ENCODE measurements at regions not wholly inside any gene's neighbourhood (a gene's known extent, or its start where the extent isn't known, plus 50 kb on each side); places are given as distances from the start of the nearest gene placed in this dataset.

- Mint-ChIP-seq H3K27me3 (no peaks in the 10 kb centered on the region), H3K36me3 (ENCODE audit: low read depth) (no peaks in the 10 kb centered on the region), H3K27ac (no peak overlapping the region), H3K4me3 (no peak overlapping the region), H3K4me1 (no peaks in the 10 kb centered on the region), H3K9me3 (peaks cover 12% of the 10 kb centered on the region)
- ChIA-PET POLR2A (no interaction called here), CTCF (no interaction called here)
- no peak for DNase-seq
Observed at GRCh38 chr21:18908641-18909040, 505.1 kb upstream of the TMPRSS15 start.

DNA sequence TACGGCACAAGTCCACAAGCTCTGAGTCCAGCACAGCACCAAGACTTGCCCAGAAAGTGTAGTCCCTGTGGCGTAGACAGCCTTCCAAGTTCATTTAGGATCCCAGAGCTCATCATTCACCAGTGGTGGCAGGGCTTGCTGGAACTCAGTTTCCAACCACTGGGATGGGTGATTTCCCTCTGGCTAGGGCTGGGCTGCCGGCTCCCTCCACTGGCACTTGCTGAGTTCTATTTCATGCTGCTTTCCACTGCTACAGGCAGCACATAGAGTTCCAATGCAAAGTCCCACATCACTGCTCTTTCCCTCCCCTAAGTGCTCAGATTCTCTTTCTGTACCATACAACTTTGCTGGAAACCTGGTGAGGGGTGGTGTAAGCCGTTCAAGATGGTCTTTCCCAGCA lies 510.3 kb upstream of the TMPRSS15 start:
- peaks cover 19% of the 10 kb centered on the region for H3K9me3 Mint-ChIP-seq
- H3K4me3 Mint-ChIP-seq: no peak overlapping the region
- no peak for DNase-seq
- H3K27me3 Mint-ChIP-seq: no peaks in the 10 kb centered on the region
- H3K4me1 Mint-ChIP-seq: no peaks in the 10 kb centered on the region
- H3K27ac Mint-ChIP-seq: no peak overlapping the region
- POLR2A ChIA-PET: no interaction called here
- CTCF ChIA-PET: no interaction called here
- H3K36me3 Mint-ChIP-seq (ENCODE audit: low read depth): no peaks in the 10 kb centered on the region

- H3K27ac Mint-ChIP-seq: no peak overlapping the region
- H3K4me3 Mint-ChIP-seq: no peak overlapping the region
- no peak for DNase-seq
- H3K9me3 Mint-ChIP-seq: peaks cover 19% of the 10 kb centered on the region
- CTCF ChIA-PET: no interaction called here
- POLR2A ChIA-PET: no interaction called here
- H3K27me3 Mint-ChIP-seq: no peaks in the 10 kb centered on the region
- H3K36me3 Mint-ChIP-seq (ENCODE audit: low read depth): no peaks in the 10 kb centered on the region
- no peaks in the 10 kb centered on the region for H3K4me1 Mint-ChIP-seq
Observed at GRCh38 chr21:18914570-18914969, 511.0 kb upstream of the TMPRSS15 start.

- POLR2A ChIA-PET: no interaction called here
- CTCF ChIA-PET: no interaction called here
- H3K4me1 Mint-ChIP-seq: no peaks in the 10 kb centered on the region
- DNase-seq: no peak
- no peaks in the 10 kb centered on the region for H3K36me3 Mint-ChIP-seq (ENCODE audit: low read depth)
- H3K9me3 Mint-ChIP-seq: peaks cover 10% of the 10 kb centered on the region
- no peaks in the 10 kb centered on the region for H3K27me3 Mint-ChIP-seq
- no peak overlapping the region for H3K27ac Mint-ChIP-seq
- H3K4me3 Mint-ChIP-seq: no peak overlapping the region
Observed at GRCh38 chr21:18917622-18918021, 514.0 kb upstream of the TMPRSS15 start.

- ChIA-PET POLR2A (no interaction called here), CTCF (no interaction called here)
- Mint-ChIP-seq H3K4me1 (no peaks in the 10 kb centered on the region), H3K4me3 (no peak overlapping the region), H3K27me3 (no peaks in the 10 kb centered on the region), H3K36me3 (ENCODE audit: low read depth) (no peaks in the 10 kb centered on the region), H3K27ac (no peak overlapping the region), H3K9me3 (peaks cover 8% of the 10 kb centered on the region)
- no peak for DNase-seq
Observed at GRCh38 chr21:18931237-18931636, 527.7 kb upstream of the TMPRSS15 start.

GRCh38 chr21:18937337-18937736 lies 533.8 kb upstream of the TMPRSS15 start:
- no peaks in the 10 kb centered on the region for H3K36me3 Mint-ChIP-seq (ENCODE audit: low read depth)
- H3K9me3 Mint-ChIP-seq: peaks cover 11% of the 10 kb centered on the region
- H3K4me1 Mint-ChIP-seq: no peaks in the 10 kb centered on the region
- H3K27ac Mint-ChIP-seq: no peak overlapping the region
- ChIA-PET POLR2A (no interaction called here), CTCF (no interaction called here)
- no peak overlapping the region for H3K4me3 Mint-ChIP-seq
- no peaks in the 10 kb centered on the region for H3K27me3 Mint-ChIP-seq
- DNase-seq: no peak

GRCh38 chr21:18940791-18941190 lies 537.2 kb upstream of the TMPRSS15 start:
- no peak for DNase-seq
- Mint-ChIP-seq H3K27ac (no peak overlapping the region), H3K4me3 (no peak overlapping the region), H3K9me3 (peaks cover 6% of the 10 kb centered on the region), H3K36me3 (ENCODE audit: low read depth) (no peaks in the 10 kb centered on the region), H3K4me1 (no peaks in the 10 kb centered on the region), H3K27me3 (no peaks in the 10 kb centered on the region)
- ChIA-PET POLR2A (no interaction called here), CTCF (no interaction called here)

DNA sequence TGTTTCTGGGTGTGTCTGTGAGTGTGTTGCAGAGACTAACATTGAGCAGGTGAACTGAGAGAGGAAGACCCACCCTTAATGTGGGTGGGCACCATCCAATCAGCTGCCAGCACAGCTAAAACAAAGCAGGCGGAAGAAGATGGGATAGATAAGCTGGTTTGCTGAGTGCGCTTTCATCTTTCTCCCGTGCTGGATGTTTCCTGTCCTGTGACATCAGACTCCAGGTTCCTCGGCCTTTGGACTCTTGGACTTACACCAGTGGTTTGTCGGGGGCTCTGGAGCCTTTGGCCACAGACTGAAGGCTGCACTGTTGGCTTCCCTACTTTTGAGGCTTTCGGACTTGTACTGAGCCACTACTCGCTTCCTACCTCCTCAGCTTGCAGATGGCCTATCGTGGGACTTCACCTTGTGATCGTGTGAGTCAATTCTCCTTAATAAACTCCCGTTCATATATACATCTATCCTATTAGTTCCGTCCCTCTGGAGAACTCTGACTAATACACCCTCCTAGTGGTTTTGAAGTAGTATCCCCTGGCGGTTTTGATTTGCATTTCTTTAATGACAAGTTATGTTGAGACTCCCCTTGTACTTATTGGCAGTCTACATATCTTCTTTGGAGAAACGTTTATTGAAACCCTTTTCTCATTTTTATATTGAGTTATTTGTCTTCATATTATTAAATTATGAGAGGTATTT lies 546.6 kb upstream of the TMPRSS15 start:
- POLR2A ChIA-PET: no interaction called here
- CTCF ChIA-PET: no interaction called here
- H3K4me1 Mint-ChIP-seq: no peaks in the 10 kb centered on the region

GRCh38 chr21:18951271-18952038 lies 547.9 kb upstream of the TMPRSS15 start:
- Mint-ChIP-seq H3K4me3 (no peak overlapping the region), H3K27ac (no peak overlapping the region), H3K36me3 (ENCODE audit: low read depth) (no peaks in the 10 kb centered on the region), H3K27me3 (no peaks in the 10 kb centered on the region), H3K4me1 (no peaks in the 10 kb centered on the region), H3K9me3 (peaks cover 3% of the 10 kb centered on the region)
- DNase-seq: no peak
- ChIA-PET CTCF (no interaction called here), POLR2A (no interaction called here)

More for the DNA sequence above, 546.6 kb upstream of the TMPRSS15 start:
- Mint-ChIP-seq H3K9me3 (peaks cover 3% of the 10 kb centered on the region), H3K27ac (no peak overlapping the region), H3K27me3 (no peaks in the 10 kb centered on the region), H3K4me3 (no peak overlapping the region), H3K36me3 (ENCODE audit: low read depth) (no peaks in the 10 kb centered on the region)
- no peak for DNase-seq

DNA sequence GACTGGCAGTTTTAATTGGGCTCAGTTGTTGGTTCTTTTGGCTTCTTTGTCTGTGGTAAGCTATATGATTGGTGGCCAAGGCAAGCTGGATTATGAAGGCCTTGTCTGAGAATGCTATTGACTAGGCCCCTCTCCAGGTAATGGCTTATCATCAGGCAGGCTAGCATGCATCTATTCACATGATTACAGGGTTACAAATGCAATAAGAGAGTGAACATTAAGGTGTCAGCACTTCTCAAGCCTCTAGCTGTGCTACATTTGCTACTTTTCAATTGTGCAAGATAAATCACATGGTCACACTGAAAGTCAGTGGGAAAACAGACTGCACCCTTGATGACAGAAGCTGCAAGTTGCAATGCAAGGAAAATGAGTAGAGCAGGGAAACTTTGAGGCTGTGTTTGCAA lies 550.9 kb upstream of the TMPRSS15 start:
- POLR2A ChIA-PET: interaction anchor here (0.6 kb wide), 1 partner anchor 16 kb away, joined by 3 read pairs; no protein-coding TSS in a partner anchor

DNA sequence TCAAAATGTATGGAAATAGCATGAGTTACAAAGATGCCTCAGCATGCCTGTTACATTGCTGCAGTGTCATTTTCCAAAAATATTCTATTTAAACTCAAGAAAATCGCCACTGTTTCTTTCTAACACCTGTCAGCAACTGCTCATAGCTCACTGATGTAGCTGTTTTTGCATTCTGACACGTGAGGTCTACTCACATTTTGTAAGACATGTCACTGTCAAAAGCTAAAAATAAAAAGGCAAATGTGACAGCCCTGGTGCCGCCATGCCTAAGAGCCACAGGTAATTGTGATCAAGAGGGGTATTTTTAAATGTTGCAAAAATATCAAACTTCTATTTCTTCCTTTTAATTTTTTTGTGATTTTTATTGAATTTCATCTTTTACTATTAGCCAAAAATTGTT lies 556.2 kb upstream of the TMPRSS15 start:
- no peaks in the 10 kb centered on the region for H3K4me1 Mint-ChIP-seq
- H3K27me3 Mint-ChIP-seq: no peaks in the 10 kb centered on the region
- H3K36me3 Mint-ChIP-seq (ENCODE audit: low read depth): no peaks in the 10 kb centered on the region
- ChIA-PET POLR2A (no interaction called here), CTCF (no interaction called here)
- H3K9me3 Mint-ChIP-seq: no peaks in the 10 kb centered on the region
- no peak overlapping the region for H3K4me3 Mint-ChIP-seq
- no peak for DNase-seq
- no peak overlapping the region for H3K27ac Mint-ChIP-seq

More for the DNA sequence above, 550.9 kb upstream of the TMPRSS15 start:
- Mint-ChIP-seq H3K9me3 (peaks cover 3% of the 10 kb centered on the region), H3K36me3 (ENCODE audit: low read depth) (no peaks in the 10 kb centered on the region), H3K27me3 (no peaks in the 10 kb centered on the region), H3K4me1 (no peaks in the 10 kb centered on the region), H3K27ac (no peak overlapping the region), H3K4me3 (no peak overlapping the region)
- CTCF ChIA-PET: no interaction called here
- DNase-seq: no peak

GRCh38 chr21:18960306-18960705 lies 556.7 kb upstream of the TMPRSS15 start:
- no peak for DNase-seq
- H3K4me3 Mint-ChIP-seq: no peak overlapping the region
- no peaks in the 10 kb centered on the region for H3K4me1 Mint-ChIP-seq
- ChIA-PET POLR2A (no interaction called here), CTCF (no interaction called here)
- no peaks in the 10 kb centered on the region for H3K27me3 Mint-ChIP-seq
- H3K9me3 Mint-ChIP-seq: no peaks in the 10 kb centered on the region
- no peaks in the 10 kb centered on the region for H3K36me3 Mint-ChIP-seq (ENCODE audit: low read depth)
- no peak overlapping the region for H3K27ac Mint-ChIP-seq

- no peak for DNase-seq
- no peaks in the 10 kb centered on the region for H3K4me1 Mint-ChIP-seq
- peaks cover 11% of the 10 kb centered on the region for H3K9me3 Mint-ChIP-seq
- POLR2A ChIA-PET: interaction anchor here (0.6 kb wide), 1 partner anchor 16 kb away, joined by 3 read pairs; no protein-coding TSS in a partner anchor
- CTCF ChIA-PET: interaction anchor here (1.1 kb wide), 1 partner anchor 87 kb away, joined by 3 read pairs; no protein-coding TSS in a partner anchor
- no peaks in the 10 kb centered on the region for H3K27me3 Mint-ChIP-seq
- no peaks in the 10 kb centered on the region for H3K36me3 Mint-ChIP-seq (ENCODE audit: low read depth)
- H3K27ac Mint-ChIP-seq: no peak overlapping the region
- H3K4me3 Mint-ChIP-seq: no peak overlapping the region
Observed at GRCh38 chr21:18970416-18970815, 566.8 kb upstream of the TMPRSS15 start.

DNA sequence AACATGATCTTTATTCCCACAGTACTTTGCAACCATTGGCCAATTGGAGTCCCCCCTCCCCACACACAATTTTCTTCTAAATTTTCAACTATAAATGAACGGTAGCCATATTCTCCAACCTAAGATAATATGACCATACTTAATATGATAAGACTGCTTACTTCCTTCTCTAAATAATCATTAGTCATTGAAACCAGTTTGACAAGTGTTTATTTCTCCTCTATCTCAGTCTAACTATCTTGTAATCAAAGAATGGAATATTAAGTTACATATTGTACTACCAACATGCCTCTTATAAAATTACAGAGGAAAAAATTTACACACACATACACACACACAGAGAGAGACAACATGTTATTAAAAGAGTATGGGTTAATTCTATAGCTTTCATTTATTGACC lies 567.4 kb upstream of the TMPRSS15 start:
- POLR2A ChIA-PET: no interaction called here
- no peak for DNase-seq
- CTCF ChIA-PET: interaction anchor here (1.1 kb wide), 1 partner anchor 88 kb away, joined by 3 read pairs; no protein-coding TSS in a partner anchor
- peaks cover 15% of the 10 kb centered on the region for H3K9me3 Mint-ChIP-seq
- no peak overlapping the region for H3K4me3 Mint-ChIP-seq
- H3K4me1 Mint-ChIP-seq: no peaks in the 10 kb centered on the region
- no peaks in the 10 kb centered on the region for H3K27me3 Mint-ChIP-seq
- H3K36me3 Mint-ChIP-seq (ENCODE audit: low read depth): no peaks in the 10 kb centered on the region
- no peak overlapping the region for H3K27ac Mint-ChIP-seq

Data from activated CD4-positive, alpha-beta T cell treated with anti-CD3 and anti-CD28 coated beads, Interleukin-2, amount 10 ng/mL, durations not matched to agents 7 days and 5 days (primary cell).